ENCODE measurements at regions not wholly inside any gene's neighbourhood (a gene's known extent, or its start where the extent isn't known, plus 50 kb on each side); places are given as distances from the start of the nearest gene placed in this dataset.

- TF ChIP-seq CTCF (conservative IDR thresholded peaks at IDR 0.05; ENCODE audit: low read length) (no peak), EZH2phosphoT487 (IDR thresholded peaks at IDR 0.05; ENCODE audit: borderline replicate concordance, low read depth, low read length) (no peak)
Observed at GRCh38 chr7:41237956-41238355, 464.9 kb downstream of the INHBA start.
